Heart left ventricle (tissue), 13 donors: ENCODE measurements at regions not wholly inside any gene's neighbourhood (a gene's known extent, or its start where the extent isn't known, plus 50 kb on each side); places are given as distances from the start of the nearest gene placed in this dataset.

Experiments used
- POLR2A ChIP-seq, 2 donors: fragments of 450-650 bp; IDR thresholded peaks; one replicate each; pipeline ENCODE4 v1.6.1; 2017; ENCODE audit warnings: antibody characterized with exemption in 2 of 2, mild to moderate bottlenecking in 2 of 2, moderate library complexity in 2 of 2
- TF ChIP-seq, protein P1 (sequence below), 12 donors: fragments of 200-600 bp; sonication (generic) in 4 of 12; IDR thresholded peaks; one replicate each; pipeline versions ENCODE4 v1.5.0 to v1.8.0; 2018 to 2022; ENCODE audit warnings: antibody characterized with exemption in 12 of 12, mild to moderate bottlenecking in 5 of 12
- donor health status: ischemic (EF 13 %, LVEDD 7.1; RV severe dilation, severe dysfunction).
- donor health status: DM: no; HTN: yes; CAD: no.
- donor health status: DM: no; HTN: no; CAD: no.
- donor health status: ischemic (EF 25% LVEDD 6.9; RV normal size, moderate dysfunction).
- donor health status: ischemic (EF 25% LVEDD 5.7; RV mildly dilated, moderate dysfunction).
- donor health status: ischemic (EF 35%, LVEDD 5.7; RV mildly dilated, moderate dysfunction).
- donor health status: nonischemic (EF 11% LVEDD 7.7; RV severe dilation, severe dysfunction).
- donor health status: DM: yes; HTN: yes; CAD: no.
- donor health status: PGD.
- donor health status: ischemic (EF 29% LVEDD 5.4; RV normal size, mild dysfunction).
- donor health status: nonischemic (EF 23%, LVEDD 6.1; RV moderate dilation, normal function).

GRCh38 chr12:115257791-115258190 is 573.8 kb upstream of the TBX3 start:
- TF ChIP-seq POLR2A (IDR thresholded peaks at IDR 0.05) = no peak
- TF ChIP-seq, protein P1, sequence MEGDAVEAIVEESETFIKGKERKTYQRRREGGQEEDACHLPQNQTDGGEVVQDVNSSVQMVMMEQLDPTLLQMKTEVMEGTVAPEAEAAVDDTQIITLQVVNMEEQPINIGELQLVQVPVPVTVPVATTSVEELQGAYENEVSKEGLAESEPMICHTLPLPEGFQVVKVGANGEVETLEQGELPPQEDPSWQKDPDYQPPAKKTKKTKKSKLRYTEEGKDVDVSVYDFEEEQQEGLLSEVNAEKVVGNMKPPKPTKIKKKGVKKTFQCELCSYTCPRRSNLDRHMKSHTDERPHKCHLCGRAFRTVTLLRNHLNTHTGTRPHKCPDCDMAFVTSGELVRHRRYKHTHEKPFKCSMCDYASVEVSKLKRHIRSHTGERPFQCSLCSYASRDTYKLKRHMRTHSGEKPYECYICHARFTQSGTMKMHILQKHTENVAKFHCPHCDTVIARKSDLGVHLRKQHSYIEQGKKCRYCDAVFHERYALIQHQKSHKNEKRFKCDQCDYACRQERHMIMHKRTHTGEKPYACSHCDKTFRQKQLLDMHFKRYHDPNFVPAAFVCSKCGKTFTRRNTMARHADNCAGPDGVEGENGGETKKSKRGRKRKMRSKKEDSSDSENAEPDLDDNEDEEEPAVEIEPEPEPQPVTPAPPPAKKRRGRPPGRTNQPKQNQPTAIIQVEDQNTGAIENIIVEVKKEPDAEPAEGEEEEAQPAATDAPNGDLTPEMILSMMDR (IDR thresholded peaks at IDR 0.05) = no peak
